NCI-H1694 (cell line): ENCODE measurements at regions not wholly inside any gene's neighbourhood (a gene's known extent, or its start where the extent isn't known, plus 50 kb on each side); places are given as distances from the start of the nearest gene placed in this dataset.
"Not testable (repeated sequence)": the region's sequence is repeated elsewhere in the genome, so short reads cannot be mapped to it uniquely, and the experiment has no call there.

Source experiments
- DNase-seq: peaks from one replicate; lab custom pipeline; 2025; lab: John Stamatoyannopoulos, UW

- no peak for DNase-seq
These were observed 517.5 kb upstream of the FAM174A start for GRCh38 chr5:100017520-100018262.

GRCh38 chr5:100013305-100013704 is 521.9 kb upstream of the FAM174A start:
- DNase-seq = not testable (repeated sequence)

DNA sequence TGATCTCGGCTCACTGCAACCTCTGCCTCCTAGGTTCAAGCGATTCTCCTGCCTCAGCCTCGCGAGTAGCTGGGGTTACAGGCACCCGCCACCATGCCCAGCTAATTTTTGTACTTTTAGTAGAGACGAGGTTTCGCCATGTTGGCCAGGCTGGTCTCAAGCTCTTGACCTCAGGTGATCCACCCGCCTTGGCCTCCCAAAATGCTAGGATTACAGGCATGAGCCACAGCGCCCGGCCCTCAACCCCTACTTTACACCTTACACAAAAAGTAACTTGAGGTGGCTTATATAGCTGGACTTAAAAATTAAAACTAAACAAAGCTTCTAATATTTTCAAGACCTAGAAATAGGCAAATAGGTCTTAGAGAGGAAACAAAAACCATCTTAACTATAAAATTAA is 524.0 kb upstream of the FAM174A start:
- DNase-seq = not testable (repeated sequence)

- DNase-seq = no peak
These were observed 530.2 kb upstream of the FAM174A start for GRCh38 chr5:100004969-100005368.

- DNase-seq = no peak
These were observed 536.9 kb upstream of the FAM174A start for GRCh38 chr5:99998319-99998718.

DNA sequence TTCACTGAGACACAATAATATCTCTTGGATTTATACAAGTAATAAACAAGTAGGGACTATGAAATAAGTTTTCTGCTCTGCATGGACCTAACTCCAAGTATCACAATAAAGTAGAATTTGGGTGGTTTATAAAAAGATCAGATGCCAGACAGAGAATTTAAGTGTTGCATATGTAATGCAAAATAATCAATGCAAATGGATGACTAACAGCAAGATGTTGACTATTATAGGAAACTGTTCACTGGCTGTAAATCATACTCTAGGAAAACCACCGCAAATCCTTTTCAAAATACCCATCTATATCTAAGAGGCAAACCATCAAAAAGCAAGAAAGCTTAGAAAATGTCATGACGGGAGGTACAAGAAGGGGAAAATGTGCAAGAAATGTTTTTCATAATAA is 539.8 kb upstream of the FAM174A start:
- no peak for DNase-seq

DNA sequence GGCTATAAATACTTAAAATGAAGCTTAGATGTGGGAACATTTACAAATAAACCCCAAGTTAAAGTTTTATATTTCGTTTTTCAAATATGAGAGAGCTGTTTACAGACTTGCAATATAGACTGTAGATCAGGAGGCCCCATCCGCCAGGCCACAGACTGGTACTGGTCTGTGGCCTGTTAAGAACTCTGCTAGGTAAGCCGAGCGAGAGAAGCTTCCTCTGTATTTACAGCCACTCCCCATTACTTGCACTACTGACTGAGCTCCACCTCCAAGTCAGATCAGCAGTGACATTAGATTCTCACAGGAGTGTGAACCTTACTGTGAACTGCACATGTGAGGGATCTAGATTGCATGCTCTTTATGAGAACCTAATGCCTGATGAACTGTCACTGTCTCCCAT is 561.4 kb upstream of the FAM174A start:
- DNase-seq = no peak

GRCh38 chr5:99955962-99956361 is 579.2 kb upstream of the FAM174A start:
- DNase-seq = no peak

GRCh38 chr5:99955006-99955405 is 580.2 kb upstream of the FAM174A start:
- DNase-seq = no peak

GRCh38 chr5:99949969-99950524 is 585.1 kb upstream of the FAM174A start:
- no peak for DNase-seq

DNA sequence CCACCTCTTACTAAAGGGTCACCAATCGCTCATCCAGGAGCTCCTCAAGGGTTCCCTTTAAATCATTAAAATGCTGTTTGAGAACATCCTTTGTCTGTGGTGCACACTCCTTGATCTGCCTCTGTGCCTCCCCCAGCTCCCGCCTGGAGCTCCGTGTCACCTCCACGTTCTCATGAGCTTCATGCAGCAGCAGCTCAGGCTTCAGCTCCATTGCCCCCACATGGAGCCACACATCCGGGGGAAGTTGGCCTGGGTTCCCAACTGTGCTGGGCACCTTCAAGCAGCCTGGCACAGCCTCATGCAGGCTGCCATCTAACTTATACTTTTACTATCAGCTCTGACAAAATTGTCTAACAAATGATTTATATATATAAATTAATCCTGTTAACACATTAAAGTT is 585.8 kb upstream of the FAM174A start:
- DNase-seq = no peak

DNA sequence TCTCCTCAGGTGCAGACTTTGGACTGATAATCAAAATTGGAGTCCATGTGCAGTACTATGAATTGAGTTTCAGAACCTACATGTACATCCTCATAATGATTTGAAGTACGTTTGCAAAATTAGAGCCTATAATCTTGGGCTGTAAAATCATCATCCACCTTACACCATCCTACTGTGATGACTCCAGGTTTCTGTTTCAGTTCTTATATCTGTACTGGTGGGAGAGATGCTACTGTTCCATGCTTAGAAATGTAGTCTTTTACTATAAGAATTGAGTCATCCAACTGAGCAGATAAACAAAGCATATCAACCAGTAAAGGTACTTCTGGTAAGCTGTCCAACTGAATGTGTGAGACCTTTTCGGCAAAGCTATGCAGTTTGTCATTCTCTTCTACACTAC is 586.3 kb upstream of the FAM174A start:
- no peak for DNase-seq

DNA sequence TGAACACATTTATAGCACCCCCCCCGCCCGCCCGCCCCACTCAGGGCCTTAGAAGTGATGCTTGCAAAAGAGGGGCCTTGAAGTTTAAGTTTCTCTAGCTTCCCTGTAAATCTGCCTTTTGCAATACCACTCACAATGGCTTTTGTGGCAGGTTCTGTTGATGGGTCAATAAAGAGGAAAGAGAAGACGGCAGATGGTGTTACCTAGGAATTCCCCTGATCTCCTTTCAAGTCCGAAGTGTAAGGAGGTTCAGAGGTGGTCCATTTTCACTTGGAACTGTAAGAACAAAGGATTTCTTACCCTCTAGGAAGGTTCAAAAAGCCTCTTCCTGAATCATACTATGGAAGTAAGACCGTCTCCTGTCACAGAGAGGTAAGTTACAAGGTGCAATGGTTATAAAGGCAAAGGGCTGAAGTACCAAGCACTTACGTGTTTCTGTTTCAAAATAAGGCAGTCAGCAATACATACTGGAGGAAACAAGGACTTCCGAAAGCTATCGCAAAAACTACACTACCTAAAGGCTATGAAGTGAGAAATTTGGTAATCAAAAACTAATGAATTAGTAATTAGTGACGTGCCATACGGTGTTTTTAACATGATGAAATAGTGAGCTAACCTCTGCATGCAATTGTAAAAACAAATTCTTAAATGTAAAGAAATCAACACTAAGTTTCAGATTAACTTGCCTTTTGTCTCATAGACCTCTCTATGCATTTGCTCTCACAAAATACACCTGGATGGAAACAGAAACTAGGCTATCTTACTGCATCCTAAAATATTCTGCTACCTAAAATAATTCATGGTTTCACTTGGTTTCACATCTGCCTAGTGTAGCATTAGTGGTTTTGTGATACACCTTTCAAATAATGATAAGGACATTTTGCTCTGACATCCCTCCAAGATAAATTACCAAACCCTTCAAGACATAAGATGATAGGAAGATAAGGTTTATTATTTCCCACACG is 589.4 kb upstream of the FAM174A start:
- DNase-seq = no peak

DNA sequence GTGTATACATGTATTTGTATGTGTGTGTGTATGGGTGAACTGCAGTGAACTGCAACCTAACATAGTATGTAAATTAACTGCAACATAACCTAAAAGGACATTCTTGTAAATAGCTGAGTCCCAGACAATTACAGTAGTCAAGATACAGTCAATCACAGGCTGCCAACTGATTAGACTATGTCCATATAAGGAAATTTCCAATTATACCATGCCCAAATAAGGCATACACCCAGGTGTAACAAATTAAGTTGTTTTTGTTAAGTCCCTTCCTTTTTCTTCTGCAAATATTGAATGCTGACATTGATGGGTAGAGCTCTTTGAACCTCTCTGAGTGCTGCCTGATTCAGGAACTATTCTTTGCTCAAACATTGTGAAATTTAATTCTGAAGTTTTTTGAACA is 594.6 kb upstream of the FAM174A start:
- no peak for DNase-seq

- no peak for DNase-seq
These were observed 598.3 kb upstream of the FAM174A start for GRCh38 chr5:99936911-99937310.

- DNase-seq = no peak
These were observed 605.4 kb upstream of the FAM174A start for GRCh38 chr5:99929806-99930135.

DNA sequence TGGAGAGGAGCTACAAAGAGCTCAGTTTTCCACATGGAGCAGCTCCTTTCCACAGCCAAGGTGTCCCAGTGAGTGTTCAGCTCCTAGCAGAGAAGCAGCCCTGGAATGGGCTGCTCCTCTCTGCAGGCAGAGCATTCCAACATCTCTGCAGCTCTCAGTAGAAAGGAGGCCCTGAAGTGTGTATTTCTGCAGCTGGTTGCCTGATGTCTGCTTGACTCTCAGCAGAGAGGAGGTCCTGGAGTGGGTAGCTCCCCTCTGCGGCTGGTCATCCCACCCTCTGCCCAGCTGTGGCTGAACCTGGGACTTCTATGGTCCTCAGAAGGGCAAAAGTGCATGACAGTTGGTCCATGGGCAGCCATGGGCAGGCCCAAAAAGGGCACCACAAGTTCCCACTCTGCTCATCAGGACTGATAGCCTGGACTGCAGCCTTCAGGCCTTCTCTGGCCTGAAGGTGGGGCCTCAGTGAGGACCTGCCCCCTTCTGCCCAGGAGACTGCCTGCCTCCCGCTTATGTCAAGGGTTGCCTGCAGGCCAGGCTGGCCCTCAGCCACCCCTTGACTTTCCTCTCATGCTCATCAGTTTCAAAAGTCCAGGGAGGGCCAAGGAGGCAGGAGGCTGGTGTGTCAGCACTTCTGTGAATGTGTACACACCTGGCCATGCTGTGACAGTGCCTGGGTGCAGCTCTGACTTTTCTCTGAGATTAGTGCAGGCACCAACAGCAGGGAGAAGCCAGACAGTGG is 605.9 kb upstream of the FAM174A start:
- DNase-seq = no peak

DNA sequence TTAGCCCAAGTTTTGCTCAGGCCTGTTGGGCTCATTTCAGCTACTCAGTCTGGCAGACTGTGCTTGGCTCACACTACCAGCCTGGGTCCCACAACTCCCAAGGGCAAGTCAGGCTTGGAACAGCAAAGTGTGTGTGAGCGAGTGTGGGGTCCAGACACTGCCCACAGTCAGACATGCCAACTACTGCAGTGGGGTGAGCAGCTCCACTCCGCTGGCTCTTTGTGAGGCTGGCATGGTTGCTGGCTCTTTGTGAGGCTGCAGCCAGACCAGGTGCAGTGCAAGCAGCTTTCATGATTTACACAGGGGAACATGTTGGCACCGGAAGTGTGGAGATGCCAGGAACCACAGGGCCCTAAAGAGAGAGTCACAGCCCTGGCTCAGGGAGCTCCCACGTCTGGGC is 606.7 kb upstream of the FAM174A start:
- no peak for DNase-seq

DNA sequence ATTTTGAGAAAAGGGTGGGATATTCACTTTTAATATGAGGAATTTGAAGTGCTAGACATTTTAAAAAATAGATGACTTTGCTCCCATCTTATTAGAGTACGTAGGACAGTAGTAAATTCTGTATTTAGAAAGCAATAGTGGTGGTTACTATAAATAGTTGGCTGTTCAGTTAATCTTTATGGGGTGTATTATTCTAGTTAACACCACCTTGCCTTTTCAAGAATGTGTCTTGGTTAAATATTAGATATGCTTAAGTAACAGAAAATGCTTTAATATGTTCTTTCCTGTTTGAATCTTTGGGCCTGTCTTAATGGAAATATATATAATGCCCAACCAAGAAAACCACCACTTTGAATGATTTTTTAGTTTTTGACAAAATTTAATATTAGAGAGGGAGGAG is 608.7 kb upstream of the FAM174A start:
- no peak for DNase-seq

GRCh38 chr5:99922386-99922785 is 612.8 kb upstream of the FAM174A start:
- no peak for DNase-seq

- DNase-seq = no peak
These were observed 623.2 kb upstream of the FAM174A start for GRCh38 chr5:99911971-99912370.

GRCh38 chr5:99906776-99907175 is 628.4 kb upstream of the FAM174A start:
- no peak for DNase-seq
